ENCODE measurements at regions not wholly inside any gene's neighbourhood (a gene's known extent, or its start where the extent isn't known, plus 50 kb on each side); places are given as distances from the start of the nearest gene placed in this dataset.

- ChIA-PET CTCF (no interaction called here), POLR2A (no interaction called here)
- no peak for TF ChIP-seq CTCF (IDR thresholded peaks at IDR 0.05; ENCODE audit: control extremely low read depth, extremely low read depth, low read depth, missing control alignments)
- no peak for DNase-seq (ENCODE audit: extremely low spot score)
Measured at GRCh38 chr5:61675015-61675692, 343.1 kb downstream of the ZSWIM6 start.

- ChIA-PET CTCF (no interaction called here), POLR2A (no interaction called here)
- TF ChIP-seq CTCF (IDR thresholded peaks at IDR 0.05; ENCODE audit: control extremely low read depth, extremely low read depth, low read depth, missing control alignments): no peak
- no peak for DNase-seq (ENCODE audit: extremely low spot score)
Measured at GRCh38 chr5:61677220-61677619, 345.2 kb downstream of the ZSWIM6 start.

GRCh38 chr5:61678966-61679365 lies 346.9 kb downstream of the ZSWIM6 start:
- no peak for DNase-seq (ENCODE audit: extremely low spot score)
- no peak for TF ChIP-seq CTCF (IDR thresholded peaks at IDR 0.05; ENCODE audit: control extremely low read depth, extremely low read depth, low read depth, missing control alignments)
- CTCF ChIA-PET: interaction anchor here (1.4 kb wide), 1 partner anchor 18 kb away, joined by 4 read pairs; no protein-coding TSS in a partner anchor
- POLR2A ChIA-PET: no interaction called here

GRCh38 chr5:61679562-61679961 lies 347.5 kb downstream of the ZSWIM6 start:
- DNase-seq (ENCODE audit: extremely low spot score): no peak
- no peak for TF ChIP-seq CTCF (IDR thresholded peaks at IDR 0.05; ENCODE audit: control extremely low read depth, extremely low read depth, low read depth, missing control alignments)
- ChIA-PET CTCF (interaction anchor here (1.4 to 1.9 kb wide), 4 partner anchors 13 to 42 kb away, joined by 3 to 10 read pairs (median 4); no protein-coding TSS in a partner anchor), POLR2A (no interaction called here)

GRCh38 chr5:61680247-61680646 lies 348.2 kb downstream of the ZSWIM6 start:
- POLR2A ChIA-PET: no interaction called here
- no peak for DNase-seq (ENCODE audit: extremely low spot score)
- CTCF ChIA-PET: interaction anchor here (1.4 to 1.9 kb wide), 4 partner anchors 14 to 41 kb away, joined by 3 to 10 read pairs (median 4); no protein-coding TSS in a partner anchor
- no peak for TF ChIP-seq CTCF (IDR thresholded peaks at IDR 0.05; ENCODE audit: control extremely low read depth, extremely low read depth, low read depth, missing control alignments)

GRCh38 chr5:61683148-61683547 lies 351.1 kb downstream of the ZSWIM6 start:
- TF ChIP-seq CTCF (IDR thresholded peaks at IDR 0.05; ENCODE audit: control extremely low read depth, extremely low read depth, low read depth, missing control alignments): no peak
- ChIA-PET CTCF (interaction anchor here (0.9 to 1.7 kb wide), 4 partner anchors 10 to 36 kb away, joined by 3 to 4 read pairs (median 4); no protein-coding TSS in a partner anchor), POLR2A (no interaction called here)
- DNase-seq (ENCODE audit: extremely low spot score): no peak

All from GM10248 (cell line).